HG03469 (cell line): ENCODE measurements at regions not wholly inside any gene's neighbourhood (a gene's known extent, or its start where the extent isn't known, plus 50 kb on each side); places are given as distances from the start of the nearest gene placed in this dataset.

ENCODE experiments used
- ATAC-seq: cut with Tn5 transposase; IDR thresholded peaks from one replicate; pipeline ENCODE4 v1.9.1; 2021; ENCODE audit warnings: mild to moderate bottlenecking, moderate library complexity, moderate number of reproducible peaks; ENCODE audit not compliant: unreplicated experiment

DNA sequence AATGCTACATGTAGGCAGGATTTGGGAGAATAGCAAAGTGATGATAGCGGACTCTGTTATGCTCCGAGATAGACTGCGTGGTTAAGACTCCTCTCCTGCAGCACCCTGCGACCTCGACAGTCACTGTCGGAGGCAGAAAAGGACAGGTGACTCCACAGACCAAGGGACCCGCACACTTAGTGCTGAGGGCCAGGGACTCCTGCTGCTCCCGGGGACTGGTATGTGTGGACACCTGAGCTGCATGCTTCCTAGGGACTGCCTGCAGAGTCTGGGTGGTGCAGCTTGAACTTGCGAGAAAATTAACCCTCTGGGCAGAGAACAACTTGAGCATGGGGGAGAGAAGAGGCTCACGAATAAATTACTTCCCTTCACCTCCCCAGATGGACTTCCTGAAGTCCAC is 407.1 kb upstream of the PFKP start:
- no peak for ATAC-seq

DNA sequence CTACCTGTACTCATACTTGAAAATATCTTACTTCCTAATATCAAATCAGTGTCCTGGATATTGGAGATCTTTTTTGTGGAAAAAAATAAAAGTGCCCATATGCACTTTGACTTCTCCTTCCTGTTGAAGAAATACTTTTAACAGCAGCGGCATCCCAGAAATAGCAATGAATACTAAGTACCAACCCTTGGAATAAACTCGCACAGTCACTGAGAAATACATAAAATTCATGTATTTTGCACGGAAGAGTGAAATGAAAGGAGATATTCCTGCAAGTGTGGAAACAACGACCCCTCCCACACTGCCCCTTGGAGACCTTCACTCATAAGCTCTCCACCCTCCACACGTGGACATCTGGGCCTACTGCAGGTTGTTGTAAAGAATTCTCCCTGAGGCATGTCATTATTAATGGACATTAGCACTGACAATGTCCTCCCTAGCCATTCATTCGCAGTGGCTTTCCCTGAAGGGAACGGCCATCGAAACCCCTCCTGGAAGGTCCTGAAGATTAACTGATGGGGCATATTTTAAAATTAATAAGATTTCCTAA is 407.6 kb upstream of the PFKP start:
- ATAC-seq = no peak

DNA sequence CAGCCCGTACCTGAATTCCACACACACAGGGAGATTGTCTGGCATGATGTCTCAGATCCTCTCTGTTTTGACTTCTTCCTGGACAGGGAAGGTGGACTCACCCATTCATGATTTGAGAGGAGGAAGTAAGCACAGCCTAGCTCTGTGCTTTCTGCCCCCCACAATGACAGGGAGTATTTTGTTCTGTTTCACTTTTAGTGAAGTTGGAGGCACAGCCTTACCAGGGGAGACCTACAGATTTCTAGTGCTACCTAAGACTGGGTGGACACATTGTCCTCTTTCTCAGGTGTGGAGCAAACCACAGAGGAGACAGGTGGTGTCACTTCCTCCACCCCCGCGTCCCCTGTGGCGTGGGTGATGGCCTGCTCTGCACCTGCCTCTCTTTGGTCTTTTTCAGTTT is 408.6 kb upstream of the PFKP start:
- ATAC-seq = no peak

DNA sequence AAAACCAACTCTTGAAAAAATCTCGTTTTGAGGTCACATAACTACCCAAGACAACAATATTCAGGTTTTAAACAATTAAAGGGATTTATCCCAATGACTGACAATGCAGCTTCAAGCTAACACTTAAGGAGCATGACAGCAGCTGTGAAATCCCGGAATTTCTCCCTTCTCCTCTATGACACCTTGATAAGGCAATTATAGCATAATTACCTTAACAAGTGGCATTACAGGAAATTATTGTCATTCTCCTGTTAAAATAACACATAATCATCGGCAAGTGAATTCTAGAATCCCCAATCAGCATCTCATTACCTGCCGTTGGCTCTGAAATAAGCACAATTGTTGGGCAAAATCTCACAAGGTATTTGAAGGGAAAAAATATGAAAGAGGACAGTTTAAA is 417.0 kb upstream of the PFKP start:
- no peak for ATAC-seq

DNA sequence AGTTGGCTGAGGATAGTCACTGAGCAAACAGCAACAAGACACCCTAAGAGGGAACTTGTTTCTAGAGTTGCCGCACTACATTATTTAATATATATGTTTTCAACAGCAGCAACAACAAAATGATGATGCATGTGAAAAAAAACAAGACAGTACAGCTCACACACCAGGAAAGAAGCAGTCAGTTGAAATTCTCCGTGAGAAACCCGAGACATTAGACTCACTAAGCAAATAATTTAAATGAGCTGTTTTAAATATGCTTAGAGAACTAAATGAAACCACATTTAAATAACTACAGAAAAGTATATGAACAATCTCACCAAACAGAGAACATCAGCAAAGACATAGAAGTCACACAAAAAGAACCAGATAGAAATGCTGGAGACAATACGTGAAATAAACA is 426.3 kb upstream of the PFKP start:
- ATAC-seq = no peak

DNA sequence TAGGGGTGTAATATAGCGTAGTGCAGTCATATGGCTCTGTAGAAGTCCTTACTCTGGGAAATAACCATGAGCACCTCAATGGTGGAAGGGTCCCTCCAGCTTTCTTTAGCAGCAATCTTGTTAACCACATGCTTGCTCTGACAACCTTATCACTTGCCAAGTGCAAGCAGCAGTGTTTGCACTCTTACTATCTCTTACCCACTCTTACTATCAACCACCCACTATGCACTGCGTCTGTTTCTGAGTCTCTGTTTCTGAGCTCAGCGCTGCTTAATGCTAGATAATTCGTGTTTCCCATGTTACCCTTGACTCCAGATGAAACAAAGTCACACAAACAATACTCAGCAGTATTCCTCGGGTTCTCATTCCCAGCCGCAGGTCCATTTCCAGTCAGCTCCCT is 433.7 kb upstream of the PFKP start:
- no peak for ATAC-seq

DNA sequence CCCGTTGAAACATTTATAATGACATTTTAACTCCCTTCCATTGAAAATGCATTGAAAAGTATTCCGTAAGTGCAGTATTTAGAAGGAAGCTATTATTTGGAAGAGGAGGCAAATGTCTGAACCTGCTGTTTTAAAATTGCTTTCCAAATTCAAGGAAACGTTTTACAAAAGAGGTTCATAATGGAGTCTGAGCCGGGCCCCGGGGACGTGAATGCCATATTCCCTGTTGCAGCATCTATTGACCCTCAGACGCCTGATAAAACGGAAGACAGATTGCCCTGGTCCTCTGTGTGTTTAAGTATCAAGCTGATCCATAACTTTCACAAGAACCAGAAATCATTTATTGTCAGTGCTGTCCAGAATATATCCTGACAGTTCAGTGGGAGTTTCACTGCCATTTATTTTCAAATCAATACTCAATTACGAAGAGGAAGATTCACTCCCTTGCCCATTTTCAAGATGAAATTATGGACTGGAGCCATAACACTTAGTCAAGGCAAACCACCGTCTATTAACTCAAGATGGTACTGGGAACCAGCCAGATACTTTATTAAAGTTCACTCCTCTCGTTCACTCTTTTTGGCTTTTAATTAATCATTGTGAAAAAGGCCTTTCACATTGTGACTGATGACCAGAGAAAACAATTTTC is 435.7 kb upstream of the PFKP start:
- no peak for ATAC-seq

DNA sequence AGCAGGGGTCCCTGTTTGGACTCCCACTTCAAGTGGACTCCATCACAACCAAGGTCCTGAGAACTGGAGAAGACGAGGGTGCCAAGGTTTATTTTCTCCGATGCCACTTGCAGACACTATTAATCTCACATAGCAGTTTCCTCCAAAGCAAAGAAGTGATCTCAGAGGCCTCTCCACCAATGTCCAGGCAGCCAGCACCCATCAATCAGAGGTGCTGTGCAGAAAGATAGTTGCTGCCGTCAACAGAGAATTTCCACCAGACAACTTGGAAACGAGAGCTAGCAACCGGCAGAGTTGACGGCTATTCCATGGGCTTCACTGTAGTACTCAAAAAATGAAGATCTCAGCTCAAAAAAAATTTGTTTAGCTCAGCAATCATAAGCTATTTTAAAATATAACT is 438.6 kb upstream of the PFKP start:
- no peak for ATAC-seq

DNA sequence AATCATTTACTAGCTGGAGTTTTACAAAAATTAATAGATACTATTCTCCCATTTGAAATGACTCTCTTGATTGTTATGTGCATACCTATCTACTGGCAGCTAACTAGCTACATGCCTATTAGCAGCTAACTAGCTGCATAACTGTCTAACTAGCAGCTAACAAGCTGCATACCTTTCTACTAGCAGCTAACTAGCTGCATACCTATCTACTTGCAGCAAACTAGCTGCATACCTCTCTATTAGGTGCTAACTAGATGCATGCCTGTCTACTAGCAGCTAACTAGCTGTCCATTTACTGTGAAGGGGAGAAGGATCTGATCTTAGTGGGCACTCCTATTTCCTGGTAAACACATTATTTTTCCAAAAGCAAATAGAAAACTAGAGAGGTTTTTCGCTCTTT is 439.4 kb upstream of the PFKP start:
- ATAC-seq = no peak

DNA sequence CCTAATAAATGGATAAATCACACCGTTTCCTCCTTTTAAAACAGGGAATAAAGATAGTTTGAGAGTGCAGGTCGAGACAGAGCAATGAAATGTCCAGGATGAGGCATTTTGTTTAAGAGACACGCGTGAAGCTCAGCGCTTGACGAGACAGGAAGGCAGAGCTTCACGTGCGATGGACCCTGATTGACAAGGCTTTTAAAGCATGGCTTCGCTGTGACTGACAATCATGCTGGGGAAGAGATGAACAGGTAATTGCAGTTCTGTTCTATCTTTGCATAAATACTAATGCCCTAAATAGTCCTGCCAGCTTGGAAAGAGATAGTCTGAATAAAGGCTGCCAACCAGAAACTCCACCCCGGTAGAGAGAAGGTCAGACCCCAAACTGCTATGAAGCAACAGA is 442.3 kb upstream of the PFKP start:
- ATAC-seq = no peak

DNA sequence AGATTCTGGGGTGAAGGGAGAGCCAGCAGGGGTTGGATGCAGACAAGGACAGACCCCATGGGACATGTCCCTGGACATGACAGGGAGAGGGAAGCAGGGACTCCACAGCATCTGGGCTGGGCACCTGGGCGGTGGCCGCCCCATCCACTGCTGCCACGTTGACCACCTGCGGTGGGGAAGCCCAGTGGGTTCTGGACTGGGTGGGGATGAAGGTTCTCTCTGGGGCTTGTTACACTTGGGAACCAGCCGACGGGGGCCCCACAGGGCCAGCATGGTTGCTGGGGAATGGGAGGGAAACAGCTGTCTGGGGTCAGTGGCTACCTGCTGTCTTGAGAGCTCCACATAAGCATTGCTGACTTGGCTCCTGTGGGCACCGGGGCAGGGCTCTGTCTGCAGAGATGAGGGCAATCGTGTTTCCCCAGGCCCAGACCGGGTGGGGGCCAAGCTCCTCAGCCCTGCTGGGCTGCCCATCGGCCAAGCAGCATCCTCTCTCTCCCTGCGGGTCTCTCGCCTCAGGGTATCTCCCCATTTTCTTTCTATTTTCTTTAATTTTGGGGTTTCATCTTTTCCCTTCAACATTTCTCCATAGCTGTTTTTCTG is 443.6 kb upstream of the PFKP start:
- ATAC-seq = no peak

DNA sequence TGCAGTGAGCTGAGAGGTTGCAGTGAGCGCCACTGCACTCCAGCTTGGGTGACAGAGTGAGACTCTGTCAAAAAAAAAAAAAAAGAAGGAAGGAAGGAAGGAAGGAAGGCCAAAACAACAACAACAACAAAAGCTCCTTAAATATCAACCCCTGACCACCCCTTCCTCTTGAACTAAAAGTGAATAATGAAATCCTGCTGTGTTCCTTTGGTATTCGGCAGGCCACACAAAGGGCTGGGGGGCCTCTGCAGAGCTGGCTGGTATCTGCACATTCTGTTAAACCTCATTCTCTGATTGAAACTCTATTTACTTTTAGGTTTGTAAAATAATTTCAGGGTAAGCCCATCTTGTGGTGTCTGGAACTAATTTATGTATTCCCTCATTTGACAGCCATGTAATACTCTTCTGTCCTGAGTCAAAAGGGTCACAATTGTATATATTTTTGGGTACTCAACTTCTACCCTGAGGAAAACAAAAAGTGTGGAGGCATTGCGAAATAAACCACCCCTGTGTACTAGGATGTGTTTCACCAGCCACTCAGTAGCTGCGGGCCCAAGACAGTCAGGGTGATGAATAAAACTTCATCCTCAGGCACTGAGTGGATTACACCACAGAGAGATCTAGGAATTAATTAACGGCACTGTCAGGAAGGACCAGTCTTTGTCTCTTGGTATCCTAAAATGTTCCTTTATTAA is 446.4 kb upstream of the PFKP start:
- no peak for ATAC-seq

DNA sequence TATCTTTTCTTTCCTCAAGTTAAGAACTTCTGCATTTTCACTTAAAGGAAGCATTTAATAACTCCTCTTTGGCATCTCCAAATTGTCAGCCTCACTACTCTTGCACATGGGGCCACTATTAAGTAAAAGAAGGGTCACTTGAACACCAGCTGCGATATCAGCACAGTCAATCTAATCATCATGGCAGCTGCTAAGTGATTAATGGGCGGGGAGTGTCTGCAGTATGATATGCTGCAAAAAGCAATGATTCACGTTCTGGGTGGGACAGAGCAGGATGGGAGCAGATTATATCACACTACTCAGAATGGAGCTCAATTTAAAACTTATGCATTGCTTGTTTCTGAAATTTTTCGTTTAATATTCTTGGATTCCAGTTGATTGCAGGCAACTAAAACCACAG is 447.4 kb upstream of the PFKP start:
- no peak for ATAC-seq

DNA sequence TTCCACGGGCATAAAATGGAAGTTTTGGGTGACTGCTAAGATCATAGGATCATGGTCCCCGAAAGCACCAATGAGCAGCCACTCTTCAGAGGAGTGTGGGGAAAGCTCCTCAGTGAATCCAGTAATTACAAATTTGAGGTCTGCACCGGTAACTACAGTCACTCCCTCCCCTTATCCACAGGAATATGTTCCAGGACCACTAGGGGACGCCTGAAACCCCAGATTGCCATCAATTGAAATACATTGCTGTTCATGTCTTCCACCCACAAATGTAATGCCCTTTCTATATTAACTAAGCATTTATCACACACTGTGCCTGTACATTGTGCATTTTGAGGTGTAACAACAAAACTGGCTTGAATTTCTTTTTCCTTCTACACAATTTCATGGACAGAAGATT is 447.9 kb upstream of the PFKP start:
- no peak for ATAC-seq

DNA sequence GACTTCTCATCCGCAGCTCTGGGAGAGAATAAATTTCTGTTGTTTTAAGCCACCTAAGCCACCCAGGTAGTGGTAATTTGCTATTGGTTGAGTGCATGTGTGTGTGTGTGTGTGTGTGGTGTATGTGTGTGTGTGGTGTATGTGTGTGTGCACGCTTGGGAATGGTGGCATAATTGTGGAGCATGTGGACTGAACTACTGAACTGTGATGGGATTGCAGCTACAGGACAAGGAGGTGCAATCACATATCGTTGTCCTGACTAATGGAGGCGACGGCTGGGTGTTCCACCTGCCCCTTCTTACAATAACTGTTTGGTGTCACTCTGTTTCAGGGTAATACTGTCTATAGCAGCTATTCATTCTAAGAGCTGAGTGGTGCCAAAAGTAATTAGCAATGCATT is 448.7 kb upstream of the PFKP start:
- ATAC-seq = no peak

DNA sequence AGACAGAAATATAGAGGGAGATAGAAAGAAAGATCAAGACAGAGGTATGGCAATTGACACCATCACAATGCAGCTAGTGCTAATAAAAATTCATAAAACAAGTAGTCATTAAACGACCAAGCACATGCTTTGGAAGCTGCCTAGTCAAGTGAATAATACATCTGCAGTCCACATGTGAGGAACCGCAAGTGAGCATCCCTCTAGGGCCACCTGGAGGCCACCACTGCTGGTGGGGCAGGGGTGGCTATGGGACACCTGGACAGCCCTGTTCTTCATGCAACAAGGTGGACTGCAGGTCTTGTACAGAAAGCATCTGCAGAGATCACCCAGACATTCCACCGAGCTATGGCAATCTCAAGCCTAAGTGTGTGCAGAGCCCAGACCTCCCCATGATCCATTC is 451.1 kb upstream of the PFKP start:
- ATAC-seq = no peak

DNA sequence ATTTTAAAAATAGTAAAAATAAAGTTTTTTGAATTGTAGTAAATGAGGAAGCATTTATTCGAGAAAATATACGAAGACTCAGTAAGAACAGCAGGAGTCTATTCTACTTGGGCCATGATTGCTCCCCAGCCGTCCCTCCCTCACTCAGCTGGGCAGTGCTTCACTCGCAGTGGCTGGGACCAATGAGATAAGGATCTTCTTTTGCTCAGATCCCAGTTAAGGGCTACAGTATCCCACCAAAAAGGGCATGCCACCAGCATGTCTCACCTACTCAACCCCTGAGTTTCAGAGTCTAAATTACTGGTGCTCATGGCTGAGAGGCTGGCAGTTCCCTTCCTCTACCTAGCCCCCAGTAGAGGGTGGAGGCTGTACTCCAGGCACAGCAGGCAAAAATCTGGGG is 455.7 kb upstream of the PFKP start:
- ATAC-seq = no peak

DNA sequence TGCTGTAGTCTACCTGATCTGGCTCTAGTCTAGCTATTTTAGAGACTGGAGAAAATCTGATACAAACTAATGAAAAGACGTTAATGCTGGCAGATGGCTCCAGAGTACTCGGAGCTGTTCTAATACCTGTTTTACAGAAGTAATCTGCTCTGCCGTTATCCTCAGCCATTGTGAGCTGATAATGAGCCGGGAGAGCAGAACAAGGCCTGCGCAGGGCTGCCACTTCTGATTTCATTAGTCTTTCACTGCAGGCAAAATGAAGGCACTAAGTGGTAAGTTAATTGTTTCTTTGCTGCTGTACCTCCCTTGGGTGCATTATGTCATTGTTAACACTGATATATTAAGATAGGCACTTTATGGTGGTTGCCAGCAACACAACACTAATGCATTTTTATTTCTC is 456.4 kb upstream of the PFKP start:
- no peak for ATAC-seq

DNA sequence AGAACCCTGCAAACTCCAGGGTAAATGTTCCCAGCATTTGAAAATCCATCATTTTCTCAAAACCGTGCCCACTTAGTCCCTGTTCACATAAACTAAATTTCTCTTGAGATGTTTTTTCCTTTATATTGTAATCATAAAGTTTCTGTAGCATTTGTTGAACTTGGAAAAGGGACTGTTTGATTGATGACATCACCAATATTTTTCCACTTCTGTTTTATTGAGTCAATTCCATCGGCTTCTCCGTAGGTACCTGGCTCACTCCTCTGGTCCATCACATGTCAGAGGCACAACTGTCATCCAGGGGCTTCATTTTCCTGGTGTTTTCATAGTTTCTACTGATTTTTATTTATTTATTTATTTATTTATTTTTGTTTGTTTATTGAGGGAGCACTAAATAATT is 462.5 kb upstream of the PFKP start:
- no peak for ATAC-seq

DNA sequence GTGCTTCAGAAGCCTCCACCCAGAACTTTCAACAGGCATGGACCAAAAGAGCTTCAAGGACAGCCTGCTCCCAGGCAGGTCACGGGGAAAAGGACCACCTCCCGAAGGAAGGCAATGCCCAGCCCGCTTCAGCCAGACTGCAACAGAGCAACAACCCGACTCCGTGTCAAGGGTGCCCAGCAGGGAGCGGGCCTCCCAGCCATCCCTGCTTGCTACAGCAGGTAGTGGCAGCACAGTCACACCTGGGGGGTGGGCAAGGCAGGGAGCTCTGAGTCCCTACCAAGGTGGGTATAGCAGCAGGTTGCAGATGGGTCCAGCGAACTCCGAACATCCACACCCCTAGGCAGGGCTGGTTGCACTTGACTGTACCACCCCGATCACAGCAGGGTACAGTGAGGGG is 467.8 kb upstream of the PFKP start:
- no peak for ATAC-seq

DNA sequence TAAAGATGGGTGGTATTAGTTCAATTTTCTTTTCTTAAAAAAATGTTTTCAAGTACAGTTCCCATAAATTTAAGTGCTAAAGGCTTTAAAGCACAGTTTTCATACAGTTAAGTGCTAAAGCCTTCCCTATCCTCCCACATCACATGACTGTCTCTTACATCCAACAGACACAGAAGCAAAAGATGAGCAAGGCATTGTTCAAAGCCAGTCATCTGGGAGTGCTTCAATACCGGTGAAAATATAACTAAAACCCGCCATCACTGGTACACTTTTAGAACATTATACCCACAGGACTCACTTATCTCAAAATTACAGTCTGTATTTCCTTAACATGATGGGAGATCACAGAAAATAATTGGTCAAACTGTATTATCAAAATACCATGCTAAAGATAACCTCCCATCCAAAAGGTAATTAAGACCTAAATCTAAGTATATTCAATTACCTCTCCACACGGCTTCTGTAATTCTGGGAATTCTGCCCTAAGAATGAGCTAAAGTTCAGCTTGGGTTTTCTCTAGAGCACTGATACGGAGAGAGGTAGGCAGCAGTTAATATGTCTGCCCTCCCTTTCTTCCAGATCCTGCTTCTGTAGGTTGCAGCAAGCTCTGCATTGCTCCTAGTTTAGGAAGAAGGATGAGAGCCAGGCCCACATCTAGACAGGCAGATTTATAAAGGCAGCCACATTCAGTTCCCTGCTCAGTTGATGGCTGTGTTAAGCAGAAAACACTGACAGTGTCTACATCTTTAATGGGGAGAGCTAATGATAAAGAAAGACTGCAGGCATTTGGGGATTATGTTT is 474.8 kb upstream of the PFKP start:
- no peak for ATAC-seq

DNA sequence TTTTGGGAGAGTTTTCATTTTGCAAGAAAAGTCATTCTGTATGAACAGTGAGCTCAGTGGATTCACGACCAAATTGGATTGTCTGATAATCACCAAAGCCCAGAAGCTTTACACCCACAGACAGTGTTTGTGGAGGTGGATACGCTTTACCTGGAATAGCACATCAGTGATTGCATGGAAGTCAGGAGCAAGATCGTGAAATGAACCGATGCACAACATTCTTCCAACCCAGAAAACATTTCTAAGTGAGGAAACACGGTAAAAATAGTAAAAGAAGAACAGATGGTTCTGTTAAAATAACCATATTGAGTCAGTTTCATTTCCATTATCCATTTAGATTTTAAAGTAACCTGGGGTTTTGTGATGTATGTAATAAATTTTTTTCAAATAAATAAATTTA is 478.2 kb upstream of the PFKP start:
- ATAC-seq = no peak
